PC-3 (cell line): ENCODE measurements at regions not wholly inside any gene's neighbourhood (a gene's known extent, or its start where the extent isn't known, plus 50 kb on each side); places are given as distances from the start of the nearest gene placed in this dataset.

Source experiments
- ATAC-seq: fragments of 200-7000 bp; cut with Tn5 transposase; 2 replicates; pipeline ENCODE4 v1.9.1; 2020; ENCODE audit warnings: mild to moderate bottlenecking, moderate library complexity
- BruUV-seq: library from RNA; stranded (reverse); fragments of 400-500 nt; replicated peaks from 2 replicates; lab custom pipeline; 2021; lab: Mats Ljungman, UMichigan
- CTCF ChIA-PET: fragments of 300-600 bp; sonication (Branson Sonifier 250); formaldehyde crosslinking; loops from one replicate; lab custom pipeline; 2022; ENCODE audit warnings: antibody characterized with exemption; lab: Charles Lee
- POLR2A ChIA-PET: fragments of 300-600 bp; sonication (Branson Sonifier 250); formaldehyde crosslinking; loops from one replicate; lab custom pipeline; 2022; ENCODE audit warnings: antibody characterized with exemption; ENCODE audit not compliant: unreplicated experiment; lab: Charles Lee
- DNase-seq: peaks from one replicate; pipeline ENCODE4 v3.0.0-alpha.2; 2015
- H2AFZ ChIP-seq: fragments of 300-600 bp; sonication (generic); 2 replicates; pipeline ENCODE4 v1.6.0; 2016; ENCODE audit warnings: antibody characterized with exemption, low read length
- H3F3A ChIP-seq: fragments of 300-600 bp; sonication (generic); one replicate; pipeline ENCODE4 v1.6.0; 2017; ENCODE audit warnings: antibody characterized with exemption, low read length, control low read depth, mild to moderate bottlenecking; ENCODE audit not compliant: unreplicated experiment
- H3K27ac ChIP-seq: fragments of 300-600 bp; sonication (generic); 2 replicates; pipeline ENCODE4 v1.5.1; 2016; ENCODE audit warnings: mild to moderate bottlenecking, low read length
- H3K27me3 ChIP-seq: fragments of 300-600 bp; sonication (generic); 2 replicates; pipeline ENCODE4 v1.6.1; 2016; ENCODE audit warnings: low read length, mixed read lengths
- H3K36me3 ChIP-seq: fragments of 300-600 bp; sonication (generic); 2 replicates; pipeline ENCODE4 v1.6.1; 2016; ENCODE audit warnings: low read depth, mixed run types, low read length, mixed read lengths
- H3K4me1 ChIP-seq: fragments of 300-600 bp; sonication (generic); 2 replicates; pipeline ENCODE4 v1.5.1; 2016; ENCODE audit warnings: low read length; ENCODE audit not compliant: insufficient read depth
- H3K4me2 ChIP-seq: fragments of 300-600 bp; sonication (generic); 2 replicates; pipeline ENCODE4 v1.6.0; 2016; ENCODE audit warnings: low read length
- H3K4me3 ChIP-seq: fragments of 300-600 bp; sonication (generic); 2 replicates; pipeline ENCODE4 v1.5.1; 2016; ENCODE audit warnings: mild to moderate bottlenecking, low read length, mixed read lengths
- H3K79me2 ChIP-seq: fragments of 300-600 bp; sonication (generic); 2 replicates; pipeline ENCODE4 v1.6.1; 2017; ENCODE audit warnings: low read length, mixed read lengths
- H3K9ac ChIP-seq: fragments of 300-600 bp; sonication (generic); 2 replicates; pipeline ENCODE4 v1.6.0; 2016; ENCODE audit warnings: mild to moderate bottlenecking, low read length
- H3K9me2 ChIP-seq: fragments of 300-600 bp; sonication (generic); replicated peaks from 2 replicates; pipeline ENCODE4 v1.6.1; 2016; ENCODE audit warnings: mixed run types, low read length, mixed read lengths
- H3K9me3 ChIP-seq: fragments of 300-600 bp; sonication (generic); 2 replicates; pipeline ENCODE4 v1.6.1; 2016; ENCODE audit warnings: low read length, mixed read lengths
- H4K20me1 ChIP-seq: fragments of 300-600 bp; sonication (generic); 2 replicates; pipeline ENCODE4 v1.6.1; 2016; ENCODE audit warnings: low read length, mixed read lengths
- EZH2 ChIP-seq: fragments of 300-600 bp; sonication (generic); IDR thresholded peaks from one replicate; pipeline ENCODE4 v1.6.1; 2017; ENCODE audit warnings: antibody characterized with exemption, mild to moderate bottlenecking, low read length; ENCODE audit not compliant: unreplicated experiment
- EZH2phosphoT487 ChIP-seq: fragments of 300-600 bp; sonication (generic); IDR thresholded peaks from 2 replicates; pipeline ENCODE4 v1.6.1; 2018; ENCODE audit warnings: mild to moderate bottlenecking, antibody characterized with exemption, low read length, borderline replicate concordance
- intact Hi-C: fragments of 100-400 bp; cut with micrococcal nuclease; formaldehyde crosslinking; loops from 2 replicates; pipeline ENCODE4 v1.9.0; 2023
- TF ChIP-seq, protein P1 (sequence below): fragments of 300-600 bp; sonication (generic); conservative IDR thresholded peaks from 2 replicates; pipeline ENCODE4 v1.5.1; 2017; ENCODE audit warnings: antibody characterized with exemption, low read depth, mild to moderate bottlenecking, low read length

DNA sequence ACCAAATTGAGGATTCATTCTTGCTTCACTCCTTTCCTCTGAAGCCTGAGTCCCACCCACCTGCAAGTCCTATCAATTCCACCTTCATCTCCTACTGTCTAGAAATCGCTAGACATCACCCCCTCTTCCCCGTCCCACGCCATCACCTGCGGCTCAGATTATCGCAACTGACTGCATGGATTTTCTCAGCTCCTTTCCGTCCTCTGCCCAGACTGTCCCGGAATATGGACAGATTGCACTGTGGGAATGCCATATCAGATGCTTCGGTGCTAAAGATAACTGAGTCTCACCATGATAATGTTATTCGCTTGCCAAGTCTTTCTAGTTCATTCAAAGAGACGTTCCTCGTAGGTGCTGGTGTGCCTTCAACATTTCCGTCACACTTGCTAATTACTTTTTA lies 66.4 kb upstream of the USP29 start:
- no peak overlapping the region for H3K9ac ChIP-seq
- H3K36me3 ChIP-seq, result no peaks in the 10 kb centered on the region
- ATAC-seq, result no peak
- TF ChIP-seq, protein P1, sequence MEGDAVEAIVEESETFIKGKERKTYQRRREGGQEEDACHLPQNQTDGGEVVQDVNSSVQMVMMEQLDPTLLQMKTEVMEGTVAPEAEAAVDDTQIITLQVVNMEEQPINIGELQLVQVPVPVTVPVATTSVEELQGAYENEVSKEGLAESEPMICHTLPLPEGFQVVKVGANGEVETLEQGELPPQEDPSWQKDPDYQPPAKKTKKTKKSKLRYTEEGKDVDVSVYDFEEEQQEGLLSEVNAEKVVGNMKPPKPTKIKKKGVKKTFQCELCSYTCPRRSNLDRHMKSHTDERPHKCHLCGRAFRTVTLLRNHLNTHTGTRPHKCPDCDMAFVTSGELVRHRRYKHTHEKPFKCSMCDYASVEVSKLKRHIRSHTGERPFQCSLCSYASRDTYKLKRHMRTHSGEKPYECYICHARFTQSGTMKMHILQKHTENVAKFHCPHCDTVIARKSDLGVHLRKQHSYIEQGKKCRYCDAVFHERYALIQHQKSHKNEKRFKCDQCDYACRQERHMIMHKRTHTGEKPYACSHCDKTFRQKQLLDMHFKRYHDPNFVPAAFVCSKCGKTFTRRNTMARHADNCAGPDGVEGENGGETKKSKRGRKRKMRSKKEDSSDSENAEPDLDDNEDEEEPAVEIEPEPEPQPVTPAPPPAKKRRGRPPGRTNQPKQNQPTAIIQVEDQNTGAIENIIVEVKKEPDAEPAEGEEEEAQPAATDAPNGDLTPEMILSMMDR, result no peak
- H3K27me3 ChIP-seq, result 0 out of 2 replicates have a peak, but pooled peaks cover 6% of the 10 kb centered on the region
- no peak for DNase-seq
- no peaks in the 10 kb centered on the region for H4K20me1 ChIP-seq
- H3F3A ChIP-seq, result no peaks in the 10 kb centered on the region
- peaks cover 8% of the 10 kb centered on the region for H3K9me3 ChIP-seq
- no peak overlapping the region for H3K4me2 ChIP-seq
- H3K79me2 ChIP-seq, result no peaks in the 10 kb centered on the region
- BruUV-seq, result no TSS peak
- POLR2A ChIA-PET, result no interaction called here
- intact Hi-C loops, result no loop called here
- no peak overlapping the region for H3K4me3 ChIP-seq
- H3K4me1 ChIP-seq, result no peaks in the 10 kb centered on the region
- H3K9me2 ChIP-seq, result no peaks in the 10 kb centered on the region
- no peak overlapping the region for H2AFZ ChIP-seq
- CTCF ChIA-PET, result no interaction called here
- H3K27ac ChIP-seq, result no peak overlapping the region

DNA sequence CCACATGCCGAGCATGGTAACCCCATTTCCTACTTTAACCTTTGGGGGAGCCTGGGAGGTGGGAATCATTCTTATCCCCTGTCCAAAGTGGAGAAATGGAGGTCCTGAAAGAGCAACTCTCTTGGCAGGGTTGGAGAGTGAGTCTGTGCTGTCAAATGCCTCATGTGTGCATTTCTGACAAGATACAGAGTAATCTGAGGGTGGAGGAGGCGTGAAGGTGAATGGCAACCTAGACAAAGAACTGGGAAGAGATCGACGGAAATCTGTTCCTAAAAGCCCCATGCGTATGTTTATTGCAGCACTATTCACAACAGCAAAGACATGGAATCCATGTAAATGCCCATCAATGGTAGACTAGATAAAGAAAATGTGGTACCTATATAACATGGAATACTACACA lies 63.8 kb upstream of the USP29 start:
- POLR2A ChIA-PET, result no interaction called here
- no TSS peak for BruUV-seq

DNA sequence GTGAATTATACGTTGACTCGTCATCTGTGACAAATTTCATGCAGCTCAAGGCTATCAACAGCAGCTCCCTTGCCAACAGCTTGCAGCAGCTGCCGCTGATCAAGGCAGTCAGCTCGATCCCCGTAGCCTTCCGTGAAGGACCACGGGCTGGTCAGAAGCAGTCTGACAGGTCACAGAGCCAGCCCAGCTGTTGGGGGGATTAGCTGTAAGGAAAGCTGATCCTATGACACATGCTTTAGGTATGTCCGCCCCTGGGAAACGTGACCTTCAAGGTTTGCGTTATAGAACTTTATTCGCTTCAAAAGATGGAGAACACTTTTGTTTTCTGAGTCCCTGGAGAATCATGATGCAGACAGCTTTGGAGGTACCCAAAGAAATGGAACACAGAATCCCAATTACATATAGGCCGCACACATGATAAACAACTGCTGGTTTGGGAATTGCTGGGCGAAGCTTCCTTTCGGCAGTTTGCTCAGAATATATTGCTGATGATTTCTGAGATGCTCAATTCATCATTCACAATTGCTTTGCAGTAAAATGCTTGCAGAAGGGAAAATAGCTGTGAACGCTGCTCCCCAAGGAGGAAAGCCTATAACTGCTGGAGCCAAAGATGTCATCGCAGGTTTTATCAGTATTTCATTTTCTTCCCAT lies 62.6 kb upstream of the USP29 start:
- Histone ChIP-seq H3K4me2 (no peak overlapping the region), H3K4me3 (no peak overlapping the region), H3K36me3 (no peaks in the 10 kb centered on the region), H3K79me2 (no peaks in the 10 kb centered on the region), H3F3A (no peaks in the 10 kb centered on the region), H3K9me3 (peaks cover 16% of the 10 kb centered on the region), H3K9ac (no peak overlapping the region), H2AFZ (no peak overlapping the region), H3K27ac (no peak overlapping the region), H4K20me1 (no peaks in the 10 kb centered on the region), H3K4me1 (no peaks in the 10 kb centered on the region), H3K9me2 (no peaks in the 10 kb centered on the region), H3K27me3 (0 out of 2 replicates have a peak, but pooled peaks cover 6% of the 10 kb centered on the region)
- no peak for TF ChIP-seq EZH2
- TF ChIP-seq EZH2phosphoT487, result no peak
- TF ChIP-seq, protein P1, result no peak
- ChIA-PET POLR2A (no interaction called here), CTCF (no interaction called here)
- intact Hi-C loops, result no loop called here
- no TSS peak for BruUV-seq
- no peak for ATAC-seq
- DNase-seq, result no peak

More for the DNA sequence above, 63.8 kb upstream of the USP29 start:
- H3K27me3 ChIP-seq, result 0 out of 2 replicates have a peak, but pooled peaks cover 6% of the 10 kb centered on the region
- H3K4me1 ChIP-seq, result no peaks in the 10 kb centered on the region
- H3K9me3 ChIP-seq, result peaks cover 12% of the 10 kb centered on the region
- no peak overlapping the region for H3K4me2 ChIP-seq
- no peaks in the 10 kb centered on the region for H4K20me1 ChIP-seq
- no peaks in the 10 kb centered on the region for H3K79me2 ChIP-seq
- ATAC-seq (no peak), DNase-seq (no peak)
- CTCF ChIA-PET, result interaction anchor here (0.6 kb wide), 1 partner anchor 257 kb away, joined by 3 read pairs; no protein-coding TSS in a partner anchor
- no peak overlapping the region for H3K9ac ChIP-seq
- no peaks in the 10 kb centered on the region for H3F3A ChIP-seq
- no peak overlapping the region for H3K27ac ChIP-seq
- intact Hi-C loops, result no loop called here
- TF ChIP-seq EZH2 (no peak), EZH2phosphoT487 (no peak)
- TF ChIP-seq, protein P1, result no peak
- no peaks in the 10 kb centered on the region for H3K36me3 ChIP-seq
- no peaks in the 10 kb centered on the region for H3K9me2 ChIP-seq
- no peak overlapping the region for H3K4me3 ChIP-seq
- no peak overlapping the region for H2AFZ ChIP-seq
